RPMI8226 (cell line): ENCODE measurements at regions not wholly inside any gene's neighbourhood (a gene's known extent, or its start where the extent isn't known, plus 50 kb on each side); places are given as distances from the start of the nearest gene placed in this dataset.

Experiments
- DNase-seq: peaks from one replicate; pipeline ENCODE4 v3.0.0-alpha.2; 2015

- no peak for DNase-seq
Observed at GRCh38 chr6:14709900-14710299, 536.0 kb upstream of the JARID2 start.

DNA sequence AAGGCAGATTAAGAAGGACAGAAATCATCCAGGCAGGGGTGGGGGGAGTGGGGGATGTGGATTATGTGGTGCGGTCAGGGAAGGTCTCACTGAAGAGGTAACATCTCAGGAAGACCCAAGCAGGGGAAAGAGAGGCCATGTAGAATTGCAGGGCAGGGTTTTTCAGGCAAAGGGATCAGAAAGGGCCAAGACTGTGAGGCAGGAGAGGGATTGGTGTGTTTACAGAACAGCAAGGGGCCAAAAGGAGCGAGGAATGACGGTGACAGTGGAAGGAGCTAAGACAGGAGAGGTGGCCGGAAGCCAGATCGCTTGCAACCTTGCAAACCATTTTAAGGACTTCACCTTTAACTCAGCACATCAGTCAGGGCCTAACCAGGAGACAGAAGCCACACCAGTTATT lies 535.4 kb upstream of the JARID2 start:
- no peak for DNase-seq

DNA sequence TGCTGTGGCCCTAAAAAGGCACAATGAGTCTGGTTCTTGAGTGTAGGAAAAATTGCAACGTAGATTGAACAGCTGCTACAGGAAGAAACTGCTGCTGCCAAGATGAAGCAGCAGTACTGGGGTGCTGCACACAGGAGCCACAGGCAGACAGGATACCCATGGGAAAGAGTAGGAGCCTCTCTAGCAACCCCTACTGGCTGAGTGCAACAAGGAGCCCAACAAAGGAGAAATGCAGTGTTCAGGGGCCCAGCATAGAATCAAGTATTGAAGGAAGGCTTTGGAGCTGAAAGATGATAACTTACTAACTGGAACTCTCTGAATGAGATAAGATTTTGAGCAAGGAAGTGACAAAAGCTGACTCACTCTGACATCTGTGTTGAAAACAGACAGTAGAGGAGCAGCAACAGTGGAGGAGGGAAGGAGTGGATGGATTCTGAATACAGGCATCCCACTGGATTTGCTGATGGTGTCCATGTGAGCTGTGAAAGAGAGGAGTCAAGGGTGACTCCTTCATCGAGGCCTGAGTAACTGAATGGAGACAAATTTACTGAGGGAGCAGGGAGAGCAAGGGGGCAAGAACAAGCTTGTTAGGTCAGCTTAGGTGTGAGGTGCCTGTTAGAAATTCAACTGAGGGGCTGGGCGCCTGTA lies 534.7 kb upstream of the JARID2 start:
- peak; percentile 63 for DNase-seq

- no peak for DNase-seq
Observed at GRCh38 chr6:14711704-14712379, 534.0 kb upstream of the JARID2 start.

- DNase-seq: no peak
Observed at GRCh38 chr6:14713008-14713960, 532.6 kb upstream of the JARID2 start.

DNA sequence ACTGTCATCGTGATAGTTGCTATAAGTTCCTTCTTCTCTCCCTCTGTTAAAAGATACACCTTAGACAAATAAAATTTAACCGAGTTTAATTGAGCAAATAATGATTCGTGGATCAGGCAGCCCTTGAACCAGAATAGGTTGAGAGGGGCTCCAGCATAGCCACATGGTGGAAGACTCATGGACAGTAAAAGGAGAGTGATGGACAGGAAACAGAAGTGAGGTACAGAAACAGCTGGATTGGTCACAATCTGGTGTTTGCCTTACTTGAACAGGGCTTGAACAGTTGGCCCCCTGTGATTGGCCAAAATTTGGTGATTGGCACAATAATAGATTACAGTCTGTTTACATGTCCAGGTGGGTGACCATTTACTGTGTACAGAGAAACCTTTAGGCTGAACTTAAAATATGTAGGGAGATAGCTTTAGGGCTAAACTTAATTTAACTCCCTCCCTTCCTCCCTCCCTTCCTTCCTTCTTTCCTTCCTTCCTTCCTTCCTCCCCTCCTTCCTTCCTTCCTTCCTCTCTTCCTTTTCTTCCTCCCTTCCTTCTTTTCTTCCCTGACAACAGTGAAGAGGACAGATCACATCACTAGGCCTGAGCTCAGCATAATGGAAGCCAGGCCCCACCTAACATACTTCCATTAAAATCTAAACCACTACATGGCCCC lies 531.8 kb upstream of the JARID2 start:
- DNase-seq: no peak

DNA sequence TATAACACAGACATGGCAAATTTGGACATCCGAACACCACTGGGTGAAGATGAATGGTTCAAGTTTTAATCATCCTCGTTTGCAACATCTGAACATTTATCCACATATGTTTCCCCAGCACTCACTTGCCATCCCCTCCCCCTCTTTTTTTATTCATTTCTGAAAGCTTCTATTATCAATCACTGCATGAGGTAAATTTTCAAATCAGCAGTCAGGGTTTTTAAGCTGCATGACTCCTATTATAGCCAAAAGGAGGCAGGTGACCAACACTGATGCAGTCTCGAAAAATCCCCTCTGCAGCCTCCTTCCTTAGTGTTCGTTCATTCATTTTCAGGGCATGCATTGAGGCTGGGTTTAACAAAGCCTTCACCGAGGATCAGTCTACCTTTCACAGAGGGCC lies 530.8 kb upstream of the JARID2 start:
- no peak for DNase-seq

- no peak for DNase-seq
Observed at GRCh38 chr6:14716499-14717146, 529.2 kb upstream of the JARID2 start.

DNA sequence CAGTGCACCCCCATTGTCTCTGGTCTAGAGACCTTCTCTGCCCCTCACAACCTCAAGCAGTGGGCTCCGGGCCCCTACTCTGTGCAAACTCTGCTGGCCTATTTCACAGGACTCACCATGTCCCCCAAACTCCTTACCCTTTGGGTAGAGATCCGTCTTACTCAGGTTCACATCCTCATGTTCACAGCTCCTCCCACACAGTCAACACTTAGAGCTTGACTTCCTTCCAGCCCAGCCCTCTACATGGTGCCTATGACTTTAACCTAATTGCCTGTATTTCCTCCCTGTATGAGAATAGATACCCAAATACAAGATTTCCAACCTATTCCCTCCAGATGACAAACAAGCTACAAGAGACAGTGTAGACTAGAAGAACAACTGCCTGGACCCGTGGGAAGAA lies 528.6 kb upstream of the JARID2 start:
- no peak for DNase-seq

GRCh38 chr6:14718861-14719260 lies 527.0 kb upstream of the JARID2 start:
- no peak for DNase-seq

DNA sequence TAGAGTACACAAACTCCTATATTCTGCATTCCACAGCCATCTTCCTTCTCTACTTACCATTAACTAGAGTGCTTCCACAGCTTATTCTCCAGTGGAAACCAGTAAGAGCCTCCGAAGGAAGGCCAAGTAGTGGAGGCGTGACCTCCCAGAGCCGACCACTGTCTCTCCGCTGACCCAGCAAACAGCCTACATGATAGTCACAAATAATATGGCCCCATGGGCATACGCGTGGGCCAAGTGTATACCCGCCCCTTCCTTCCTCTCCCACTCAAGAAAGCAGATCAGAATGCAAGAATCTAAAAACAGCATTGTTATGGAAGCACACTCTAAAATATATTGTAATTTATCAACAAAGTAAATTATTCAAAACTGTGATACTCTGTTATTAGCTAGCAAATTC lies 526.6 kb upstream of the JARID2 start:
- DNase-seq: no peak

DNA sequence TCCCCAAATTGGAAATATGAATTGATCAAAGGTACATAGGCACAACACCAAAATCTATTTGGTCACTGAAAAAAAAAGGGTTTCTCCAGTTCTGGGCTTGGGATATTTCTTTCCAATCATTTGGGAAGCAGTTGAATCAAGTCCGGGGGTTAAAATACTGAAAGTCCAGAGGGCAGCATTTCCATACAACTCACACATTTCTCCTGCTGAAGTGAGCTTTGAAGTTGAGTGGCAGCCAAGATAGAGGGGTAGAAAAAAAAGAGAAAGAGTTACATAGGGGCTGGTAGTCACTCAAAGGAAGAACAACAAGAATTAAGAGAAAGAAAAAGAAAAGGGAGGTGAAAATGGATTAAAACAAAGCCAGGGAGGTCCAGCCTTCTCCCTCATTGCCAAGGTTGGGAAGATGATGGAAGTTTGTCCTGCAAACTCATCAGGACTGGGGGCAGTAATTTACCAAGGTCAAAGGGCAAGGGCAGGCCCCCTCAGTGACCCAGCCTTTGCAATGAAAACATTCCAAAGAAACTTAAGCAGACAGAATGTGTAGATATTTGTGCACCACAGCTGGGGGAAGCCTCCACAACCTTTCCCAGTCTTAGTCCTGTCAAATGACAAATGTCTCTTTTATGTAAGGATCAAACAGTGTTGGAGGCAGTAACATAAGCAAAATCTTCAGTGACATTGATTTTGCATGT lies 525.3 kb upstream of the JARID2 start:
- DNase-seq: peak; percentile 43

DNA sequence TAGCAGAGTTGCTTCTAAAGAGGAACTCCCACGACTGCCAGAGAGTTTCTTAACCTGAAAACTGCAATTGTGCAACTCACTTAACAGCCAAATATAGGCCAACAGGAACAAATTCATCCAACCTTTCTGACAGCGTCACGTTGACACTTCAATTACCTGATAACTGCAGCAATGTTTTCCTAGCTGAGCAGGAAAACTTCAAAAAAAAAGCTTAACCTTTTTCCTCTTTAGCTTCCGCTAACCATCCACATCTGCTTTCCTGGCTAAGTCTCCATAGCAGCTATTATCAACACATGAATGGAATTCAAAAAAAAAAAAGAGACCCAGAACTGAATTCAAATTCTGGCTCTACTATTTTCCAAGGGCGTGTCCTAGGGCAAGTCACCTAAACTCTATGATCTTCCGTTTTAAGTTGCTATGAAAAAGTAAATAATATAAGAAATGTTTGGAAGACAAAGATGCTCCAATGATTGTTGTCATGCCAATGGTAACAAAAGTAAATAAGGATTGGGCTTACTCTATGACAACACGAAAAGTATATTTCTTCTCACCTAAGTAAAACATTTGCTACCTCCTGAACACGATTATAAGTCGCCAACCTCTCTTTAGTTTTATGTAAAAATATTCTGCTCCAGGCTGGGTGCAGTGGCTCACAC lies 524.6 kb upstream of the JARID2 start:
- DNase-seq: peak; percentile 80

GRCh38 chr6:14722001-14722562 lies 523.8 kb upstream of the JARID2 start:
- no peak for DNase-seq

DNA sequence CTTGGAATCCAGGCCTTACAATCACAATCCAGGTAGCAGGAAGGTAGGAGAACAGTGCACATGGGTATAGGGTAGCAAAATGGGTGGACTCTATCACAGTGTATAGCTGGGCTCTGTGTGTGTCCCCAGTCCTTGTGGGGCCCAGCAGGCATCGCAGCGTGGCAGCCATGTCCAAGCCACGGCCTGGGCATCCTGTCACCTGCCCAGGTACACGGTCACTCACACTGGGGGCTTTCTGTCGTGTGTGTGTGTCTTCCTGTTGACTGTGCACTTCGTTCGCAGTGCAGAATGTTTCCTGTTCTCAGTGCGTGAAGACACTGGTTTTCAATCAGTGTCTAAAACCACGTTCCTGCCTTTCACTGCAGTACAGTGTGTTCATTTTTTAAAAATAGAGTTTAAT lies 523.2 kb upstream of the JARID2 start:
- no peak for DNase-seq

- DNase-seq: no peak
Observed at GRCh38 chr6:14723535-14724086, 522.3 kb upstream of the JARID2 start.

- DNase-seq: no peak
Observed at GRCh38 chr6:14724549-14724948, 521.3 kb upstream of the JARID2 start.

GRCh38 chr6:14726816-14727493 lies 518.9 kb upstream of the JARID2 start:
- no peak for DNase-seq

GRCh38 chr6:14727494-14728395 lies 518.1 kb upstream of the JARID2 start:
- DNase-seq: no peak
